GM12864 (cell line): ENCODE measurements at regions not wholly inside any gene's neighbourhood (a gene's known extent, or its start where the extent isn't known, plus 50 kb on each side); places are given as distances from the start of the nearest gene placed in this dataset.

Source experiments
- DNase-seq: peaks from one replicate; pipeline ENCODE4 v3.0.0-alpha.2; 2011; ENCODE audit warnings: low read depth
- H3K4me3 ChIP-seq: 2 replicates; pipeline ENCODE4 v1.5.1; 2011; ENCODE audit warnings: mild to moderate bottlenecking, low read depth, low read length, control low read depth
- CTCF ChIP-seq: IDR thresholded peaks from 2 replicates; pipeline ENCODE4 v1.5.1; 2011; ENCODE audit warnings: low read depth, mild to moderate bottlenecking, moderate library complexity, low read length, control low read depth, inconsistent platforms; ENCODE audit errors: missing control alignments

DNA sequence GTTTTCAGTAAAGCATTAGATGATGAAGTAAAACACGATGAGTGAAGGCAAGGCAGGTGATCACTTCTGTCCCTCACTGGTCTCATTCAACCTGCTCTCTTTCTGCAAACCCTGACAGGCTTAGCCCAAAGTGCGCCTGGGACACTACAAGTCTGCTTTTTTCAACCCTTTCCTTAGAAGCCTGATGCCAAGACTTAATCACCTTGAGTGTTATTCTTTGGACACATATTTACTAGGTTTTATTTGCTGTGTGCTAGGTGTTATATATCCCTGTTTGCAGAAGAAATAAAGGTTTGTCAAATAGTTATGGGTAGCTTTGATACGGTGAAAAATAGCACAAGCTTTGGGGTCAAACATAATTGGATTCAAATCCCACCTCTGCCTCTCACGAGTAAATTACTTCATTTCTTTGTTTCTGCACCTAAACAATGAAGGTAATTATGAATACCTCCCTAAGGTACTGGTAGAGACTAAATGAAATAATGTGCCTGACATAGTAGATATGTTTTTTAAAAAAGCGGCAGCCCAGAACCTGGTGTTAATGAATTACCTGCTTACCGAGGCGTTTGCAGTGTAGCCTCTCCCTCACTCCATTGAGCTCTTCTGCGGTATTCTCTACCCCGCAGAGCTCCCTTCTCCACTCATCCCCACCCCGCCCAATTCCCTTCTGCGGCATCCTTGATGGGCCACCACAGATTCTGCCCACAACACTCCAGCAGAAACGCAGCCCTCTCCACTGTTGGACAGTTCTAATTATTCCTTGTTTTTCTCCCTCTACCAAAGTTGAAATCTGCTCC, 269.0 kb upstream of the TPM1 start:
- no peak overlapping the region for H3K4me3 ChIP-seq
- DNase-seq = no peak
- TF ChIP-seq CTCF = no peak

GRCh38 chr15:62775932-62776331, 266.6 kb upstream of the TPM1 start:
- H3K4me3 ChIP-seq = no peak overlapping the region
- no peak for DNase-seq
- no peak for TF ChIP-seq CTCF

DNA sequence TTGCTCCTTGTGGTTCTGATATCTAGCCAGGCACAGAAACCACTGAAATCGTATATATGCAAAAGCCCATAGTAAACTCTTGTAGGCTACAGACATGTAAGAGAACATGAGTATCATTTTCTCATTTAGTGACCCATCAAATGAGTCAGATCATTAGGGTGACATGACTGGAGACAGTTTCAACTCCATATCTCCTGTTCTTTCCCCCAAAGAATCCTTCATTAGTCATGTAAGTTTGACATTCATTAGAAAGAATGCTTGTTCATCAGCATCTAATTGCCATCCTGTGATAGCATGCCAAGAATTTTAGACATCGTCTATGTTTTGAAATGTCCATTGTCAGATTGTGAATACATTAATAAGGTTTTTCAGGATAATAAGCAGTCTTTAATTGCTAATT, 264.9 kb upstream of the TPM1 start:
- no peak for TF ChIP-seq CTCF
- no peak overlapping the region for H3K4me3 ChIP-seq
- no peak for DNase-seq

DNA sequence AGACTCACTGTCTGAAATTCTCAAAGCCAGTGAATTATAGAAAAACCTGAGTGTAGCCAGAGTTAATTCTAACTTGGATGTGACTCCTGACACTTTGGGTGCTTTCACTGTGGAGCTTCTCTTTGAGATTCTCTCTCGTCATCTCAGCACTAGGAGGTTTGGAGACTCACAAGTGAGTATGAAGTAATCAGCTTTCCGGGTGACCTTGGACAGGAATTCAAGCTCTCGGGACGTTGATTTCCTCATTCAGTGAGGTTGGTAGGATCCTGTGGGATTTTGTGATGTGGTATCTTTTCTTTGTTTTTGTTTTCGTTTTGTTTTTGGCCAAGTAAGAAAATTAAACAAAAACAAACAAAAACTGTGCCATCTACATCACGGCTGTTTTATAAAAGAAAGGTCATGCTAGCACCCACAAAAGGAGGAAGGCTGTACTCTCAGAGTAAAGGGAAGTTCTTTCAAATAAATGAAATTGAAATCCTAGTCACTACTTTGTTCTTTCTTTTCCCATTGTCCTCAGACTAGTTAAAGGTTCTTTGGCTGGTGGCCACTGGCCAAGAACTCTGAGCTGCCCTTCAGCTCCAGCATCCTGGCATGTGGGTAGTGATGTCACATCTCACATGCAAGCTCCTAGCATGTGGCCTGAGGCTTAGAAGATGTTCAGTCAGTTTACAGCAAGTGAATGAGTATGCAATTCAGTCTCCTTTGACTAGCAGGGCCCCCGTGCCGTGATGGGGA, 263.3 kb upstream of the TPM1 start:
- no peak for TF ChIP-seq CTCF
- no peak overlapping the region for H3K4me3 ChIP-seq
- no peak for DNase-seq

DNA sequence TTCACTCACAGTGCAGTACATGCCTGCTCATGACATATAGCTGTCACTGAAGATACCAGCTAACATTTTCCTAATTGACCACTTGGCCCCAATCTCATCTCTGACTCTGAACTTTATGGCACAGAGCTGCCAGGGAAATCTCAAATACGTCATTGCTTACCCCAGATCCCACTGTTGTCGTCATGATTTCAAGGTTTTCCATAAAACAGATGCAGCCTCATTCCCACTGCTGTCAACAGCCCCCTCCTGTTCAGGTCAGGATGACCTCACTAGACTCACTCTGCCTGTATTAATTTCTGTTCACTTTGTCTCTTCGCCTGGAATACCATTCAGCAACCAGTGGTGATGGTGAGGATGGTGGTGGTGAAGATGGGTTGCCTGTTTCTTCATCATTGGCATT, 262.6 kb upstream of the TPM1 start:
- no peak overlapping the region for H3K4me3 ChIP-seq
- no peak for TF ChIP-seq CTCF
- no peak for DNase-seq

- TF ChIP-seq CTCF = no peak
- no peak for DNase-seq
- no peak overlapping the region for H3K4me3 ChIP-seq
Measured at GRCh38 chr15:62781081-62781497, 261.5 kb upstream of the TPM1 start.
